B cell (primary cell): ENCODE measurements at regions not wholly inside any gene's neighbourhood (a gene's known extent, or its start where the extent isn't known, plus 50 kb on each side); places are given as distances from the start of the nearest gene placed in this dataset.

Experiments used
- ATAC-seq: fragments of 200-7000 bp; cut with Tn5 transposase; one replicate; pipeline ENCODE4 v1.10.0; 2021; ENCODE audit warnings: low read depth, mild to moderate bottlenecking, moderate number of reproducible peaks, moderate library complexity
- CTCF ChIA-PET: fragments of 350-600 bp; sonication (Branson Sonifier 250); formaldehyde crosslinking; loops from one replicate; lab custom pipeline; 2021; ENCODE audit warnings: antibody characterized with exemption, inconsistent platforms; lab: Charles Lee
- POLR2A ChIA-PET: fragments of 350-600 bp; sonication (Branson Sonifier 250); formaldehyde crosslinking; loops from one replicate; lab custom pipeline; 2021; ENCODE audit warnings: antibody characterized with exemption; lab: Charles Lee
- DNase-seq: peaks from one replicate; pipeline ENCODE4 v3.0.0; 2013
- H2AFZ ChIP-seq: 2 replicates; pipeline ENCODE4 v1.6.1; 2012; ENCODE audit warnings: mild to moderate bottlenecking, low read depth, low read length; ENCODE audit not compliant: insufficient read depth, poor library complexity, severe bottlenecking
- H3K27ac ChIP-seq, 2 donors: 1 replicate in 1 of 2; 2 replicates in 1 of 2; pipeline ENCODE4 v1.5.1; 2012 to 2013; ENCODE audit warnings: low read length in 2 of 2, mild to moderate bottlenecking in 2 of 2, moderate library complexity in 1 of 2
- H3K27me3 ChIP-seq, 4 experiments: fragments of 200-600 bp in 1 of 4; sonication (generic) in 1 of 4; replicated peaks in 1 of 4; 1 replicate in 2 of 4; 2 replicates in 2 of 4; pipeline versions ENCODE4 v1.6.1 to v1.7.0; 2013 to 2016; ENCODE audit warnings: low read length in 3 of 4, mild to moderate bottlenecking in 2 of 4, mixed read lengths in 1 of 4, moderate library complexity in 1 of 4; ENCODE audit not compliant: insufficient read depth in 4 of 4, control insufficient read depth in 3 of 4; ENCODE audit errors: control extremely low read depth in 1 of 4
- H3K36me3 ChIP-seq, 2 experiments: replicated peaks in 1 of 2; 1 replicate in 1 of 2; 2 replicates in 1 of 2; pipeline versions ENCODE4 v1.6.1 to v1.7.1; 2013; ENCODE audit warnings: low read length in 1 of 2; ENCODE audit not compliant: insufficient read depth in 2 of 2, control insufficient read depth in 1 of 2; ENCODE audit errors: control extremely low read depth in 1 of 2, extremely low read depth in 1 of 2
- H3K4me1 ChIP-seq, 2 donors: fragments of 200-600 bp in 1 of 2; sonication (generic) in 1 of 2; 1 replicate in 1 of 2; 2 replicates in 1 of 2; pipeline versions ENCODE4 v1.5.1 to v1.6.1; 2013 to 2017; ENCODE audit warnings: low read length in 2 of 2; ENCODE audit not compliant: control insufficient read depth in 2 of 2, insufficient read depth in 2 of 2
- H3K4me2 ChIP-seq: replicated peaks from 2 replicates; pipeline ENCODE3; 2012; ENCODE audit warnings: mild to moderate bottlenecking, low read depth, low read length; ENCODE audit not compliant: poor library complexity, severe bottlenecking
- H3K4me3 ChIP-seq, 5 experiments: fragments of 200-600 bp in 1 of 5; sonication (generic) in 1 of 5; 1 replicate in 3 of 5; 2 replicates in 2 of 5; pipeline versions ENCODE4 v1.5.1 to v1.7.0; 2011 to 2016; ENCODE audit warnings: low read length in 4 of 5, mild to moderate bottlenecking in 4 of 5, low read depth in 2 of 5, control low read depth in 1 of 5, moderate library complexity in 1 of 5; ENCODE audit not compliant: insufficient read depth in 1 of 5; ENCODE audit errors: control extremely low read depth in 1 of 5, extremely low read depth in 1 of 5
- H3K79me2 ChIP-seq: fragments of 200-600 bp; sonication (generic); one replicate; pipeline ENCODE4 v1.6.0; 2016; ENCODE audit warnings: low read length; ENCODE audit not compliant: control insufficient read depth, insufficient read depth
- H3K9ac ChIP-seq: fragments of 200-600 bp; sonication (generic); 2 replicates; pipeline ENCODE4 v1.6.1; 2017; ENCODE audit warnings: mild to moderate bottlenecking, low read length, moderate library complexity
- H3K9me3 ChIP-seq, 3 donors: one replicate each; pipeline versions ENCODE4 v1.6.1 to v1.7.1; 2013; ENCODE audit warnings: low read length in 2 of 3; ENCODE audit not compliant: control insufficient read depth in 2 of 3, insufficient read depth in 1 of 3; ENCODE audit errors: control extremely low read depth in 1 of 3
- H4K20me1 ChIP-seq: 2 replicates; pipeline ENCODE4 v1.6.0; 2012; ENCODE audit warnings: mild to moderate bottlenecking, low read length; ENCODE audit not compliant: insufficient read depth, control insufficient read depth, poor library complexity, severe bottlenecking
- H3K27ac Mint-ChIP-seq: one replicate; pipeline ENCODE4 v1.8.0; 2021; ENCODE audit warnings: mixed read lengths
- H3K27me3 Mint-ChIP-seq: one replicate; pipeline ENCODE4 v1.8.0; 2021; ENCODE audit warnings: mixed read lengths
- H3K4me1 Mint-ChIP-seq: one replicate; pipeline ENCODE4 v1.8.0; 2021; ENCODE audit warnings: mixed read lengths
- H3K4me3 Mint-ChIP-seq: one replicate; pipeline ENCODE4 v1.8.0; 2021; ENCODE audit warnings: mixed read lengths
- H3K9me3 Mint-ChIP-seq: one replicate; pipeline ENCODE4 v1.8.0; 2022; ENCODE audit warnings: mixed read lengths; ENCODE audit not compliant: insufficient read depth
- EZH2 ChIP-seq: IDR thresholded peaks from 2 replicates; pipeline ENCODE4 v1.6.1; 2012; ENCODE audit warnings: borderline replicate concordance, low read depth, mild to moderate bottlenecking, moderate library complexity, low read length; ENCODE audit not compliant: insufficient read depth, poor library complexity, severe bottlenecking
- WGBS: methylation state at CpG from one replicate; pipeline ENCODE4 v1.1.5; 2013; ENCODE audit warnings: missing lambda C conversion rate; ENCODE audit not compliant: insufficient coverage; 5-methylcytosine and 5-hydroxymethylcytosine counted together
- intact Hi-C: fragments of 100-400 bp; cut with micrococcal nuclease; formaldehyde crosslinking; loops from one replicate; pipeline ENCODE4 v1.10.0; 2022
- TF ChIP-seq, protein P1 (sequence below): fragments of 200-600 bp; IDR thresholded peaks from one replicate; pipeline ENCODE4 v1.8.0; 2022; ENCODE audit warnings: antibody characterized with exemption, mild to moderate bottlenecking

DNA sequence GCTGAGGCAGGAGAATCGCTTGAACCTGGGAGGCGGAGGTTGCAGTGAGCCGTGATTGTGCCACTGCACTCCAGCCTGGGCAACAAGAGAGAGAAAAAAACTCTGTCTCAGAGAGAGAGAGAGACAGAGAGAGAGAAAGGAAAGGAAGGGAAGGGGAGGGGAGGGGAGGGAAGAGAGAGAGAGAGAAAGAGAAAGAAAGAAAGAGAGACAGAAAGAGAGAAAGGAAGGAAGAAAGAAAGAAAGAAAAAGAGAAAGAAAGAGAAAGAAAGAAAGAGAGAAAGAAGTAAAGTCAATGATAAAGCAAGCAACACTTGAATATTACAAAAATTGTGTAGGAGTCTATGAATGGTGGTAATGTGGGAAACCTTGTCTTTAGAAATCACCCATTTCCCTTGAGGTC lies 133.6 kb upstream of the MSX2 start:
- H3K27ac ChIP-seq: no peak overlapping the region
- H3K4me3 ChIP-seq: no peak overlapping the region
- no peak for TF ChIP-seq EZH2
- TF ChIP-seq, protein P1, sequence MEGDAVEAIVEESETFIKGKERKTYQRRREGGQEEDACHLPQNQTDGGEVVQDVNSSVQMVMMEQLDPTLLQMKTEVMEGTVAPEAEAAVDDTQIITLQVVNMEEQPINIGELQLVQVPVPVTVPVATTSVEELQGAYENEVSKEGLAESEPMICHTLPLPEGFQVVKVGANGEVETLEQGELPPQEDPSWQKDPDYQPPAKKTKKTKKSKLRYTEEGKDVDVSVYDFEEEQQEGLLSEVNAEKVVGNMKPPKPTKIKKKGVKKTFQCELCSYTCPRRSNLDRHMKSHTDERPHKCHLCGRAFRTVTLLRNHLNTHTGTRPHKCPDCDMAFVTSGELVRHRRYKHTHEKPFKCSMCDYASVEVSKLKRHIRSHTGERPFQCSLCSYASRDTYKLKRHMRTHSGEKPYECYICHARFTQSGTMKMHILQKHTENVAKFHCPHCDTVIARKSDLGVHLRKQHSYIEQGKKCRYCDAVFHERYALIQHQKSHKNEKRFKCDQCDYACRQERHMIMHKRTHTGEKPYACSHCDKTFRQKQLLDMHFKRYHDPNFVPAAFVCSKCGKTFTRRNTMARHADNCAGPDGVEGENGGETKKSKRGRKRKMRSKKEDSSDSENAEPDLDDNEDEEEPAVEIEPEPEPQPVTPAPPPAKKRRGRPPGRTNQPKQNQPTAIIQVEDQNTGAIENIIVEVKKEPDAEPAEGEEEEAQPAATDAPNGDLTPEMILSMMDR: no peak
- H3K79me2 ChIP-seq: no peaks in the 10 kb centered on the region
- DNase-seq (no peak), ATAC-seq (no peak)
- intact Hi-C loops: no loop called here
- no peak overlapping the region for H3K9ac ChIP-seq
- H4K20me1 ChIP-seq: no peaks in the 10 kb centered on the region
- Mint-ChIP-seq H3K9me3 (peaks cover 3% of the 10 kb centered on the region), H3K4me3 (no peak overlapping the region), H3K27ac (no peak overlapping the region), H3K4me1 (no peaks in the 10 kb centered on the region), H3K27me3 (peaks cover 6% of the 10 kb centered on the region)
- no peaks in the 10 kb centered on the region for H3K4me1 ChIP-seq
- no peak overlapping the region for H3K4me2 ChIP-seq
- H3K9me3 ChIP-seq: peaks cover 0 to 12% (median 0%) of the 10 kb centered on the region in 3 donors
- WGBS: 92% methylated on average over 3 of the region's 3 CpGs
- ChIA-PET CTCF (no interaction called here), POLR2A (no interaction called here)
- H3K27me3 ChIP-seq: no peaks in the 10 kb centered on the region
- no peaks in the 10 kb centered on the region for H3K36me3 ChIP-seq
- no peak overlapping the region for H2AFZ ChIP-seq

DNA sequence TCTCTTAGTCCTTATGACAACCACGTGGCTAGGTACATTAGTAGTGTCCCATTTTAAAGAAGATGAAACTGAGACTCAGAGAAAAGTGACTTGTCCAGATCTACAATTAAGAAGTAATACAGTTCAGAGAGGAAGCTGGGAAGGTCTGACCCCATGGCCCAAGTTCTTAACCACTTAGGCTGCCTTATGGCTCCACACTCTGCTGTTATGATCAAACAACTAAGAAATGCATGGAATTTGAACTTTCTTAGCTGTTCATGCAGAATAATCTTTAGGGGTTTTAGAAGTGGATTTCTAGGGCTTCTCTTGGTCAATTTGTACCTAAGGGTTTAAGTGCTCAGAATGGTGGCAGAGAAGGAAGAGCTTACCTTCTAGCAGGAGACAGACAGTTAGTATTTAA lies 128.0 kb upstream of the MSX2 start:
- no peaks in the 10 kb centered on the region for H4K20me1 ChIP-seq
- H3K79me2 ChIP-seq: no peaks in the 10 kb centered on the region
- H3K27ac ChIP-seq: no peak overlapping the region
- H3K9me3 ChIP-seq: peaks cover 0 to 3% (median 0%) of the 10 kb centered on the region in 3 donors
- ChIA-PET CTCF (no interaction called here), POLR2A (no interaction called here)
- H3K4me1 ChIP-seq: no peaks in the 10 kb centered on the region
- ATAC-seq: no peak
- H3K4me1 Mint-ChIP-seq: no peaks in the 10 kb centered on the region
- no peak overlapping the region for H3K4me3 ChIP-seq
- TF ChIP-seq, protein P1: no peak
- no peak for TF ChIP-seq EZH2
- no peak overlapping the region for H3K4me3 Mint-ChIP-seq
- no CpG with 5 or more reads among the region's 1 CpG for WGBS
- no peak overlapping the region for H3K9ac ChIP-seq
- no peak for DNase-seq
- H3K27me3 Mint-ChIP-seq: peaks cover 4% of the 10 kb centered on the region
- intact Hi-C loops: no loop called here
- no peaks in the 10 kb centered on the region for H3K9me3 Mint-ChIP-seq
- no peaks in the 10 kb centered on the region for H3K27me3 ChIP-seq
- H3K4me2 ChIP-seq: no peak overlapping the region
- no peak overlapping the region for H2AFZ ChIP-seq
- no peak overlapping the region for H3K27ac Mint-ChIP-seq
- H3K36me3 ChIP-seq: no peaks in the 10 kb centered on the region
